IMR-90 (cell line): ENCODE measurements at regions not wholly inside any gene's neighbourhood (a gene's known extent, or its start where the extent isn't known, plus 50 kb on each side); places are given as distances from the start of the nearest gene placed in this dataset.

Experiments used
- ATAC-seq: fragments of 200-7000 bp; cut with Tn5 transposase; 2 replicates; pipeline ENCODE4 v1.9.1; 2020; ENCODE audit warnings: low read depth, mild to moderate bottlenecking, moderate library complexity
- BruUV-seq: library from RNA; stranded (reverse); fragments of 400-500 nt; replicated peaks from 2 replicates; lab custom pipeline; 2021; lab: Mats Ljungman, UMichigan
- CTCF ChIA-PET: fragments of 300-600 bp; formaldehyde crosslinking; extraction: SDS; loops from one replicate; lab custom pipeline; 2021; ENCODE audit warnings: antibody characterized with exemption; lab: Yijun Ruan, JAX
- POLR2A ChIA-PET: fragments of 300-600 bp; sonication (Branson Sonifier 250); formaldehyde crosslinking; loops from one replicate; lab custom pipeline; 2022; ENCODE audit warnings: antibody characterized with exemption; ENCODE audit not compliant: unreplicated experiment; lab: Charles Lee
- DNase-seq: peaks from one replicate; pipeline ENCODE4 v3.0.0; 2013
- H2AFZ ChIP-seq: replicated peaks from 2 replicates; pipeline ENCODE3; 2013; ENCODE audit warnings: low read length, mild to moderate bottlenecking; ENCODE audit not compliant: poor library complexity
- H2AK5ac ChIP-seq: 2 replicates; pipeline ENCODE4 v1.6.1; 2013; ENCODE audit warnings: low read depth, low read length, inconsistent platforms
- H2AK9ac ChIP-seq: replicated peaks from 2 replicates; pipeline ENCODE3; 2013; ENCODE audit warnings: mild to moderate bottlenecking, low read depth, low read length, moderate library complexity; ENCODE audit not compliant: poor library complexity
- H2BK120ac ChIP-seq: 2 replicates; pipeline ENCODE4 v1.6.1; 2013; ENCODE audit warnings: low read depth, low read length, inconsistent platforms
- H2BK15ac ChIP-seq: 3 replicates; pipeline ENCODE4 v1.6.1; 2013; ENCODE audit warnings: low read depth, low read length, inconsistent platforms
- H2BK20ac ChIP-seq: 2 replicates; pipeline ENCODE4 v1.6.1; 2013; ENCODE audit warnings: low read depth, mild to moderate bottlenecking, inconsistent platforms, low read length, moderate library complexity
- H2BK5ac ChIP-seq: 2 replicates; pipeline ENCODE4 v1.6.1; 2013; ENCODE audit warnings: mild to moderate bottlenecking, low read depth, low read length, inconsistent platforms; ENCODE audit not compliant: poor library complexity, severe bottlenecking
- H3K14ac ChIP-seq: replicated peaks from 2 replicates; pipeline ENCODE4 v1.6.1; 2013; ENCODE audit warnings: low read depth, low read length, inconsistent platforms
- H3K18ac ChIP-seq: 2 replicates; pipeline ENCODE4 v1.6.1; 2013; ENCODE audit warnings: low read depth, low read length, control low read depth
- H3K23ac ChIP-seq: 2 replicates; pipeline ENCODE4 v1.6.1; 2013; ENCODE audit warnings: low read depth, low read length, inconsistent platforms
- H3K27ac ChIP-seq: 2 replicates; pipeline ENCODE4 v1.5.1; 2013; ENCODE audit warnings: mild to moderate bottlenecking, control low read depth, low read length; ENCODE audit not compliant: insufficient read depth
- H3K27me3 ChIP-seq: 2 replicates; pipeline ENCODE4 v1.6.1; 2013; ENCODE audit warnings: low read length; ENCODE audit not compliant: control insufficient read depth, insufficient read depth
- H3K36me3 ChIP-seq: 2 replicates; pipeline ENCODE4 v1.6.1; 2013; ENCODE audit warnings: low read length, mixed read lengths; ENCODE audit not compliant: control insufficient read depth, insufficient read depth
- H3K4ac ChIP-seq: 2 replicates; pipeline ENCODE4 v1.6.1; 2013; ENCODE audit warnings: low read depth, low read length, inconsistent platforms
- H3K4me1 ChIP-seq: 2 replicates; pipeline ENCODE4 v1.6.1; 2013; ENCODE audit warnings: low read length, mixed read lengths; ENCODE audit not compliant: control insufficient read depth, insufficient read depth
- H3K4me2 ChIP-seq: 2 replicates; pipeline ENCODE4 v1.6.1; 2013; ENCODE audit warnings: low read depth, mild to moderate bottlenecking, control low read depth, low read length, moderate library complexity
- H3K4me3 ChIP-seq: 2 replicates; pipeline ENCODE4 v1.5.1; 2013; ENCODE audit warnings: low read depth, mild to moderate bottlenecking, control low read depth, low read length, moderate library complexity; ENCODE audit not compliant: insufficient read depth
- H3K56ac ChIP-seq: 2 replicates; pipeline ENCODE4 v1.6.1; 2013; ENCODE audit warnings: low read length, inconsistent platforms; ENCODE audit not compliant: insufficient read depth; ENCODE audit errors: extremely low read depth
- H3K79me1 ChIP-seq, 2 experiments: 2 replicates each; pipeline ENCODE4 v1.6.1; 2013; ENCODE audit warnings: low read length in 2 of 2, inconsistent platforms in 1 of 2, low read depth in 1 of 2
- H3K9ac ChIP-seq: 2 replicates; pipeline ENCODE4 v1.6.1; 2013; ENCODE audit warnings: low read depth, low read length, control low read depth
- H3K9me1 ChIP-seq: 2 replicates; pipeline ENCODE4 v1.6.1; 2013; ENCODE audit warnings: low read length, inconsistent platforms; ENCODE audit not compliant: insufficient read depth
- H3K9me3 ChIP-seq: 2 replicates; pipeline ENCODE4 v1.6.1; 2013; ENCODE audit warnings: low read length; ENCODE audit not compliant: control insufficient read depth, insufficient read depth
- H4K20me1 ChIP-seq: 2 replicates; pipeline ENCODE4 v1.6.1; 2013; ENCODE audit warnings: low read length, inconsistent platforms; ENCODE audit not compliant: insufficient read depth
- H4K5ac ChIP-seq: 2 replicates; pipeline ENCODE4 v1.6.1; 2013; ENCODE audit warnings: mild to moderate bottlenecking, low read depth, low read length, control low read depth
- H4K8ac ChIP-seq, 2 experiments: 2 replicates each; pipeline ENCODE4 v1.6.1; 2013; ENCODE audit warnings: low read depth in 2 of 2, low read length in 2 of 2, control low read depth in 1 of 2, inconsistent platforms in 1 of 2
- H4K91ac ChIP-seq: 2 replicates; pipeline ENCODE4 v1.6.1; 2013; ENCODE audit warnings: low read depth, low read length, inconsistent platforms; ENCODE audit not compliant: insufficient read depth
- BHLHE40 ChIP-seq: fragments of 150-350 bp; IDR thresholded peaks from 2 replicates; pipeline ENCODE4 v1.6.1; 2016; ENCODE audit warnings: mild to moderate bottlenecking, low read depth, low read length
- CEBPB ChIP-seq: IDR thresholded peaks from 2 replicates; pipeline ENCODE4 v1.6.1; 2012; ENCODE audit warnings: low read depth, low read length, improper control_type of control experiment
- ELK1 ChIP-seq: fragments of 150-350 bp; IDR thresholded peaks from 2 replicates; pipeline ENCODE4 v1.6.1; 2016; ENCODE audit warnings: low read depth, mild to moderate bottlenecking, low read length, moderate library complexity, borderline replicate concordance
- MAFK ChIP-seq: IDR thresholded peaks from 2 replicates; pipeline ENCODE4 v1.6.1; 2012; ENCODE audit warnings: low read depth, low read length, improper control_type of control experiment
- MXI1 ChIP-seq: IDR thresholded peaks from 2 replicates; pipeline ENCODE4 v1.6.1; 2012; ENCODE audit warnings: low read depth, mild to moderate bottlenecking, low read length, moderate library complexity, borderline replicate concordance
- NFE2L2 ChIP-seq: fragments of 150-350 bp; IDR thresholded peaks from 2 replicates; pipeline ENCODE4 v1.6.1; 2016; ENCODE audit warnings: low read depth, mild to moderate bottlenecking, low read length
- POLR2A ChIP-seq: IDR thresholded peaks from 2 replicates; pipeline ENCODE4 v1.6.1; 2012; ENCODE audit warnings: mild to moderate bottlenecking, low read depth, low read length
- RAD21 ChIP-seq: IDR thresholded peaks from 2 replicates; pipeline ENCODE4 v1.6.1; 2012; ENCODE audit warnings: low read length, improper control_type of control experiment
- RCOR1 ChIP-seq: IDR thresholded peaks from 2 replicates; pipeline ENCODE4 v1.6.1; 2012; ENCODE audit warnings: mild to moderate bottlenecking, low read length, improper control_type of control experiment; ENCODE audit not compliant: insufficient replicate concordance
- WGBS, 2 experiments: methylation state at CpG; one replicate each; pipeline versions ENCODE4 v1.1.5 to v1.1.7; 2013; ENCODE audit warnings: missing lambda C conversion rate in 2 of 2; ENCODE audit not compliant: insufficient read length in 1 of 2; ENCODE audit errors: extremely low coverage in 2 of 2; 5-methylcytosine and 5-hydroxymethylcytosine counted together
- dilution Hi-C: fragments of 300-500 bp; cut with HindIII; formaldehyde crosslinking; loops from one replicate; pipeline ENCODE4 v1.14.3; 2018; ENCODE audit warnings: low sequenced_read_pairs; ENCODE audit not compliant: unreplicated experiment
- in situ Hi-C: fragments of 300-500 bp; cut with MboI; formaldehyde crosslinking; loops from 3 replicates; pipeline ENCODE4 v1.14.3; 2019; ENCODE audit warnings: low sequenced_read_pairs, inconsistent platforms, mixed read lengths
- intact Hi-C: fragments of 100-400 bp; cut with micrococcal nuclease; formaldehyde crosslinking; loops from 2 replicates; pipeline ENCODE4 v1.10.0; 2022

DNA sequence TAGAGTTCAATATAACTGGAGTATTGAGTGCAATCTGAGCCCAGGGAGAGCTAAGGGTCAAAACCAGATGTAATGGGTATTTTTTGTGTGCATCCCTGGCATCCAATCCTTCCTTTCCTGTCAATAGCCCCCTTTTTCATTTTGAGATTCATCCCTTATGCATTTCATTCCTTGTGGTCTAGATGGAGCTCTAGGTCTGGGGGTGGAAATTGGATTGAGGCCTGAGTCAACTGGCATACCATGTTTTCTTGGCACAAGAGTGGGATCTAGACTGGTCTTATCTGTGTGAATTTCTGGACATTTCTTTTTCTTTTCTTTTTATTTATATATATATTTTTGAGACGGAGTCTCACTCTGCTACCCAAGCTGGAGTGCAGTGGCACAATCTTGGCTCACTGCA is 67.3 kb upstream of the RAB3GAP2 start:
- Histone ChIP-seq H2BK120ac (no peak overlapping the region), H3K14ac (no peak overlapping the region), H3K9me3 (no peaks in the 10 kb centered on the region), H3K36me3 (no peaks in the 10 kb centered on the region), H3K27me3 (no peaks in the 10 kb centered on the region), H3K27ac (no peak overlapping the region), H4K20me1 (no peaks in the 10 kb centered on the region), H3K4me2 (no peak overlapping the region), H2BK20ac (no peak overlapping the region), H3K4me1 (no peaks in the 10 kb centered on the region), H3K4ac (no peak overlapping the region), H3K9me1 (no peaks in the 10 kb centered on the region), H3K79me1 (no peaks in the 10 kb centered on the region), H3K4me3 (no peak overlapping the region), H4K91ac (no peak overlapping the region), H3K18ac (no peak overlapping the region), H3K23ac (no peak overlapping the region), H2AK9ac (no peak overlapping the region), H2BK5ac (no peak overlapping the region), H2AK5ac (no peak overlapping the region), H3K9ac (no peak overlapping the region), H2AFZ (no peak overlapping the region), H3K56ac (no peak overlapping the region), H2BK15ac (no peak overlapping the region), H4K8ac (no peak overlapping the region), H4K5ac (no peak overlapping the region)
- ATAC-seq (no peak), DNase-seq (no peak)
- in situ Hi-C loops = no loop called here
- intact Hi-C loops = no loop called here
- dilution Hi-C loops = no loop called here
- CTCF ChIA-PET = no interaction called here
- WGBS, 2 experiments = no CpG with 5 or more reads among the region's 1 CpG
- BruUV-seq = no TSS peak
- no peak for TF ChIP-seq NFE2L2
- TF ChIP-seq ELK1 = no peak
- TF ChIP-seq MXI1 = no peak
- no peak for TF ChIP-seq RAD21
- TF ChIP-seq BHLHE40 = no peak
- no peak for TF ChIP-seq MAFK
- no peak for TF ChIP-seq RCOR1
- TF ChIP-seq CEBPB = no peak
- TF ChIP-seq POLR2A = no peak
- POLR2A ChIA-PET = no interaction called here
